Activated B cell treated with CpG ODN at 0.5 μM for 24 hours (primary cell): ENCODE measurements at regions not wholly inside any gene's neighbourhood (a gene's known extent, or its start where the extent isn't known, plus 50 kb on each side); places are given as distances from the start of the nearest gene placed in this dataset.
"Not testable (repeated sequence)": the region's sequence is repeated elsewhere in the genome, so short reads cannot be mapped to it uniquely, and the experiment has no call there.

ENCODE experiments used
- ATAC-seq: fragments of 200-7000 bp; cut with Tn5 transposase; one replicate; pipeline ENCODE4 v1.10.0; 2021; ENCODE audit warnings: low read depth, mild to moderate bottlenecking, moderate library complexity
- CTCF ChIA-PET: fragments of 350-600 bp; sonication (Branson Sonifier 250); formaldehyde crosslinking; loops from one replicate; lab custom pipeline; 2021; ENCODE audit warnings: antibody characterized with exemption; lab: Charles Lee
- POLR2A ChIA-PET: fragments of 350-600 bp; sonication (Branson Sonifier 250); formaldehyde crosslinking; loops from one replicate; lab custom pipeline; 2021; ENCODE audit warnings: antibody characterized with exemption; lab: Charles Lee
- DNase-seq: peaks from one replicate; pipeline ENCODE4 v3.0.0; 2022
- H3K27ac Mint-ChIP-seq: one replicate; pipeline ENCODE4 v1.8.0; 2020; ENCODE audit warnings: mixed read lengths
- H3K27me3 Mint-ChIP-seq: one replicate; pipeline ENCODE4 v1.8.0; 2021; ENCODE audit warnings: mixed read lengths
- H3K36me3 Mint-ChIP-seq: one replicate; pipeline ENCODE4 v1.8.0; 2021; ENCODE audit warnings: low read depth, mixed read lengths
- H3K4me1 Mint-ChIP-seq: one replicate; pipeline ENCODE4 v1.8.0; 2021; ENCODE audit warnings: mixed read lengths
- H3K4me3 Mint-ChIP-seq: one replicate; pipeline ENCODE4 v1.8.0; 2020; ENCODE audit warnings: mild to moderate bottlenecking, mixed read lengths
- H3K9me3 Mint-ChIP-seq: one replicate; pipeline ENCODE4 v1.8.0; 2020; ENCODE audit warnings: mixed read lengths
- intact Hi-C: fragments of 100-400 bp; cut with micrococcal nuclease; formaldehyde crosslinking; loops from one replicate; pipeline ENCODE4 v1.15.1; 2024
- TF ChIP-seq, protein P1 (sequence below): fragments of 200-600 bp; IDR thresholded peaks from one replicate; pipeline ENCODE4 v1.8.0; 2022; ENCODE audit warnings: antibody characterized with exemption, mild to moderate bottlenecking

DNA sequence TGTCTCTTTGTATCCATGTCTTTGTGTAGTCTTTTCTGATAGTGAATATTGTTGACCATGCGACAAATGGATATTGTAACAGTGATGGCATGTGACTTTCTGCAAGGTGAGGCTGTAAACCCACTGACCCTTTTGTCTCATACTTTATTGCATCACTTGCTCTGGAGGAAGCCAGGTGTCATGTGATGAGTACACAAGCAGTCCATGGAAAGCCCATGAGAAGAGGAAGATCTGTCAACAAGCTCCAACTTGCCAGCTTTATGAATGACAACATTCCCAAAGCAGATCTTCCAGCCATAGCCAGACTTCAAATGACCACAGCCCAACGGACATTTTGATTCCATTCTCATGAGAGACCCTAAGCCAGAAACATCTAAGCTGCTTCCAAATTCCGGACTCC is 450.1 kb upstream of the ACTBL2 start:
- ATAC-seq = no peak
- H3K27me3 Mint-ChIP-seq = no peaks in the 10 kb centered on the region
- intact Hi-C loops = no loop called here
- DNase-seq = no peak
- H3K36me3 Mint-ChIP-seq = no peaks in the 10 kb centered on the region
- H3K27ac Mint-ChIP-seq = no peak overlapping the region
- no peaks in the 10 kb centered on the region for H3K9me3 Mint-ChIP-seq
- ChIA-PET CTCF (no interaction called here), POLR2A (no interaction called here)
- no peaks in the 10 kb centered on the region for H3K4me1 Mint-ChIP-seq
- no peak overlapping the region for H3K4me3 Mint-ChIP-seq
- TF ChIP-seq, protein P1, sequence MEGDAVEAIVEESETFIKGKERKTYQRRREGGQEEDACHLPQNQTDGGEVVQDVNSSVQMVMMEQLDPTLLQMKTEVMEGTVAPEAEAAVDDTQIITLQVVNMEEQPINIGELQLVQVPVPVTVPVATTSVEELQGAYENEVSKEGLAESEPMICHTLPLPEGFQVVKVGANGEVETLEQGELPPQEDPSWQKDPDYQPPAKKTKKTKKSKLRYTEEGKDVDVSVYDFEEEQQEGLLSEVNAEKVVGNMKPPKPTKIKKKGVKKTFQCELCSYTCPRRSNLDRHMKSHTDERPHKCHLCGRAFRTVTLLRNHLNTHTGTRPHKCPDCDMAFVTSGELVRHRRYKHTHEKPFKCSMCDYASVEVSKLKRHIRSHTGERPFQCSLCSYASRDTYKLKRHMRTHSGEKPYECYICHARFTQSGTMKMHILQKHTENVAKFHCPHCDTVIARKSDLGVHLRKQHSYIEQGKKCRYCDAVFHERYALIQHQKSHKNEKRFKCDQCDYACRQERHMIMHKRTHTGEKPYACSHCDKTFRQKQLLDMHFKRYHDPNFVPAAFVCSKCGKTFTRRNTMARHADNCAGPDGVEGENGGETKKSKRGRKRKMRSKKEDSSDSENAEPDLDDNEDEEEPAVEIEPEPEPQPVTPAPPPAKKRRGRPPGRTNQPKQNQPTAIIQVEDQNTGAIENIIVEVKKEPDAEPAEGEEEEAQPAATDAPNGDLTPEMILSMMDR = no peak

DNA sequence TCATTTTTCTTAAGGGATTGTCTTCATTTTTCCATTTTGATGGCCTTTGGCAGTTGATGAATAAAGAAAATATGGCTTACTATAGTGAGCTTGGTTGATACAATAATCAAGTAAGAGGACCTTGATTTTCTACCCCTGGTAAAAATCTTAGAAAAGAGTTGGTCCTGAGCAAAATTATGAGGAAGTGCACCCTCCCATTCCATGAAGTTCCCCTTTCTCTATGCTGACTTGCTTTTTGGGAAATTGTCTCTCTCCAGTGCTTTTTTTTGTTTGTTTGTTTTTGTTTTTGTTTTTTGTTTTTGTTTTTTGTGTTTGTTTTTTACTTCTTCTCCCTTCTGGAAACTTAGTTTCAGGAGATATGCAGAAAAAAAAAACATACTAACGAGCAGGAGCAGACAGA is 449.2 kb upstream of the ACTBL2 start:
- H3K4me1 Mint-ChIP-seq = no peaks in the 10 kb centered on the region
- no peaks in the 10 kb centered on the region for H3K27me3 Mint-ChIP-seq
- TF ChIP-seq, protein P1 = no peak
- no peak for ATAC-seq
- intact Hi-C loops = no loop called here
- no peak for DNase-seq
- no peak overlapping the region for H3K27ac Mint-ChIP-seq
- ChIA-PET CTCF (no interaction called here), POLR2A (no interaction called here)
- H3K4me3 Mint-ChIP-seq = no peak overlapping the region
- no peaks in the 10 kb centered on the region for H3K9me3 Mint-ChIP-seq
- no peaks in the 10 kb centered on the region for H3K36me3 Mint-ChIP-seq

- intact Hi-C loops = no loop called here
- ATAC-seq = no peak
- TF ChIP-seq, protein P1 = no peak
- no peak for DNase-seq
- Mint-ChIP-seq H3K36me3 (no peaks in the 10 kb centered on the region), H3K4me1 (no peaks in the 10 kb centered on the region), H3K27me3 (no peaks in the 10 kb centered on the region), H3K9me3 (no peaks in the 10 kb centered on the region), H3K27ac (no peak overlapping the region), H3K4me3 (no peak overlapping the region)
- ChIA-PET POLR2A (no interaction called here), CTCF (no interaction called here)
Measured at GRCh38 chr5:57931352-57931751, 448.7 kb upstream of the ACTBL2 start.

DNA sequence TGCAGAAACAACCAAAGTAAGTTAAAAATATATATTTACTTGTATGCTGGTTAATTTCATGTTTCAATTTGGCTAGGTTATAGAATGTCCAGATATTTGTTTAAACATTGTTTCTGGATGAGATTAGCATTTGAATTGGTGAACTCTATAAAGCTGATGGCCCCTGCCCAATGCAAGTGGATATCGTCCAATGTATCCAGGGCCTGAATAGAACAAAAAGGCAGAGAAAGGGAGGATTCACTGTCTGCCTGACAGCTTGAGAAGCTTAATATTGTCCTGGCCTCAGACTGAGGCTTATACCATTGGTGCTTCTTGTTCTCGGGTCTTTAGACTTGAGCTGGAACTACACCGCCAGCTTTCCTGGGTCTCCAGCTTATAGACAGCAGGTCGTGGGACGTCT is 446.7 kb upstream of the ACTBL2 start:
- H3K4me3 Mint-ChIP-seq = no peak overlapping the region
- CTCF ChIA-PET = no interaction called here
- POLR2A ChIA-PET = no interaction called here
- no peaks in the 10 kb centered on the region for H3K4me1 Mint-ChIP-seq
- DNase-seq (no peak), ATAC-seq (no peak)
- TF ChIP-seq, protein P1 = no peak
- no peaks in the 10 kb centered on the region for H3K27me3 Mint-ChIP-seq
- H3K27ac Mint-ChIP-seq = no peak overlapping the region
- intact Hi-C loops = no loop called here
- H3K9me3 Mint-ChIP-seq = no peaks in the 10 kb centered on the region
- no peaks in the 10 kb centered on the region for H3K36me3 Mint-ChIP-seq

- H3K27me3 Mint-ChIP-seq, H3K4me1 Mint-ChIP-seq, H3K27ac Mint-ChIP-seq, H3K4me3 Mint-ChIP-seq, ATAC-seq, CTCF ChIA-PET, H3K36me3 Mint-ChIP-seq, DNase-seq, H3K9me3 Mint-ChIP-seq, POLR2A ChIA-PET, intact Hi-C loops: not testable (repeated sequence)
Measured at GRCh38 chr5:57923094-57923493, 440.5 kb upstream of the ACTBL2 start.

- no peak for ATAC-seq
- no peak for DNase-seq
- H3K27me3 Mint-ChIP-seq = no peaks in the 10 kb centered on the region
- ChIA-PET CTCF (no interaction called here), POLR2A (no interaction called here)
- intact Hi-C loops = no loop called here
- H3K4me1 Mint-ChIP-seq = no peaks in the 10 kb centered on the region
- TF ChIP-seq, protein P1 = no peak
- no peaks in the 10 kb centered on the region for H3K36me3 Mint-ChIP-seq
- H3K9me3 Mint-ChIP-seq = no peaks in the 10 kb centered on the region
- H3K27ac Mint-ChIP-seq = no peak overlapping the region
- H3K4me3 Mint-ChIP-seq = no peak overlapping the region
Measured at GRCh38 chr5:57917004-57917403, 434.4 kb upstream of the ACTBL2 start.
